Kasumi-1 (cell line): ENCODE measurements at regions not wholly inside any gene's neighbourhood (a gene's known extent, or its start where the extent isn't known, plus 50 kb on each side); places are given as distances from the start of the nearest gene placed in this dataset.
A peak's percentile ranks its signal among the peaks of the same experiment; 100 is the strongest.

Experiments used
- DNase-seq, 2 experiments: peaks; one replicate each; lab custom pipeline; 2025; lab: John Stamatoyannopoulos, UW

DNA sequence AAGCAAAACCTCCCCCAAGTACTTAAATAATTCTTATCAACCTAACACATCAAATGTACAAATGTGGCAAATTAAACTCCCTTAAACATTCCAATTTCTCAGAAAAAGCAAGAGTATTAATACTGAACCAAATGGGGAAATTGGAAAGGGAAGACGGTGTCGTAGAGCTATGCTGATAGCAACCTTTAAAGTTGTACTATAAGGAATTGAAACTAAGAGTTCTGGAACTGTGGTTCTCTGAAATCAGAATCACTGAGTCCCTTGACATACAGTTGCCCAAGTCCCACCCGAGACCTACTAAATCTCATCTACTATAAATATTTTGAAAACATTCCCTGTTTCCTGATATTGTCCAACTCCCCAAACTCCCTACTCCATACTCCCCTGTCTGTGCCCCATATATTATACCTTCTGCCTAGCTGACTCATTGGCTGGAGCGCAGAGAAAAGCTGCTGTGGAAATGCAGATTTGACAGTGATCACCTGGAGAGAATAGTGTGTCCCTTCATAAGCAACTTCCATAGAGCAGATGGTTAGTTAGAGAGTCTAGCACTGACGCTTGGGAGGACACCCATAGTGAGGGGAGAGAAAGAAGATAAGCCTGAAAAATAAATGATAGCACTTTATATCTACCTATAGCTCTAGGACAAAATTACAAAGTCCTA lies 51.4 kb upstream of the ITM2B start:
- DNase-seq, result no peak

GRCh38 chr13:48178126-48178525 lies 54.9 kb upstream of the ITM2B start:
- no peak for DNase-seq

DNA sequence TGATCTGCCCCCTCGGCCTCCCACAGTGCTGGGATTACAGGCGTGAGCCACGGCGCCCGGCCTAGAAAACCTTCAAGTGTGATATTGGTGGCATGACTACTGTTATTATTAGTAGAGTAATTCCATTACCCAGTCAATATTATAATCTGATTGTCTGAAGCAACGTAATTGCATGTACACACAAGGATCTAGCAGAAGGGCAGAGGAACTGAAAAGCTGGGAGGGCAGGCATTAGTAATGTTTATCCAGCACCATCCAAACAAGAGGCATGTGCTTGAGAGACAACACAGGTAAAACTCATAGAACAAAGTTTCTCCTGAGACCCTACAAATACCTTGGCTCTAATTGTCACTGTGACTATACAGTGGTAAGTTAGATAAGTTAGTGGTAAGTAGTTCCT lies 56.2 kb upstream of the ITM2B start:
- no peak for DNase-seq

GRCh38 chr13:48175185-48175584 lies 57.8 kb upstream of the ITM2B start:
- DNase-seq, result no peak

- DNase-seq, result no peak
Observed at GRCh38 chr13:48167866-48168265, 65.1 kb upstream of the ITM2B start.

GRCh38 chr13:48165727-48166126 lies 67.3 kb upstream of the ITM2B start:
- no peak for DNase-seq

- DNase-seq, result no peak
Observed at GRCh38 chr13:48165063-48165462, 67.9 kb upstream of the ITM2B start.

DNA sequence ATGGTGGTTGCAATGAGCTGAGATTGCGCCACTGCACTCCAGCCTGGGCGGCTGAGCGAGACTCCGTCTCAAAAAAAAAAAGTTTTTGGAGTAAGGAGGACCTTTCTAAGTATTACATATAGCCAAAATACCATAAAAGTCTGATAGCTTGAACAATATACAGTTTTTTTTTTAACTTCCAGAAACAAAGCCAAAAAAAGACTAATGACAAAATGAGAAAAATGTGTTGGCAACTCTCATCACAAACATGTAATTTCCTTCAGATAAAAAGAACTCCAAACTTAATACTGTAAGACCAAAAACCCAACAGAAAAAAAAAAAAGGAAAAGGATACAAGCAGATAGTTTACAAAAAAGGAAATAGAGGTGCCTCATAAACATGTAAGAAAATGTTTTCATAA lies 68.2 kb upstream of the MED4 start:
- DNase-seq, result no peak

DNA sequence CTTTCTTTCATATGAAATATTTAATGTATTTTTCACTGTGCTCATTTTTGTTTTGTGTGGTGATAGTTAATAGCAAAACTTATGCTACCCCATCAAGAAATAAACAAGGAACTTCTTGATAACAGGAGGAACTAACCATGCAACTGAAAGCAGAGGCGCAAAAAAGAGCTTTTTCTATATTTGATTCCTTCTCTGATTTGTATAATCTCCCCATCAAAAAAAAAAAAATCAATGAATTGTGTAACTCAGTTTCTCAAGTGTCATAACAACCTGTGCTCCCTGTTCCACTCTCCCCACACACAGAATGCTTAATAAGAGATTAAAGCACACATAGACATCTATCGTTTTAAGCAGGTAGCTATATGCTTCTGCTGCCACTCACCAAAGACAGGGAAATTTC lies 67.3 kb upstream of the MED4 start:
- no peak for DNase-seq

DNA sequence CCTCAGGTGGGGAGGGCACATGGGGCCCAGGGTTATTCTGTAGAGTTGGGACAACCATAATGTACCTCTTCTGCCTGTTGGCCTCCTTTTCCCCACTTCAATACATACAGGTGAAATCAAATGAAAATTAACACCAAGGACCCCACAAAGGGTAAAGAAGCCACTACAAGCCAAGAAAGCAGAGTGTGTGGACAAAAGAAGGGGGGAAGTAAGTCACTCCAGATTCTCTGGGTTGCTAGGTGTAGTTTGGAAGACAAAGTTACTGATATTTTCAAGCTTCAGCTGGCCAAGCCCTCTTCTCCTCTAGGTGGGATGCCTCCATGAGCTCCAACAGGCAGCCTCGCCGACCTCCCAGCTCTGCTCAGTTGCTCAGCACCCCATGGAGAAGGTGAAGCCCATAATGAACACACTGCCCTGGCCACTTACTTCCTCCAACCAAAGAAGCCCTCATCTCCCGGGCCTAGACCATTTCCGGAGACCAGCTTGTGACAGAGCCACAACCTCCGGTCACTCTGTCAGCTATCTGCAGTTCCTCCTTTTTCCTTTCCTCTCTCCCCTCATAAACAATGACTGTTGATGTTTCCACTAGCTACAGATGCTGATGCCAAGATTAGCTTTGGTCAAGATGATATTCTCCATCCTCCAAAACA lies 66.8 kb upstream of the MED4 start:
- no peak for DNase-seq

- DNase-seq, result no peak
Observed at GRCh38 chr13:48160606-48161278, 65.8 kb upstream of the MED4 start.

GRCh38 chr13:48159826-48160225 lies 64.9 kb upstream of the MED4 start:
- no peak for DNase-seq

DNA sequence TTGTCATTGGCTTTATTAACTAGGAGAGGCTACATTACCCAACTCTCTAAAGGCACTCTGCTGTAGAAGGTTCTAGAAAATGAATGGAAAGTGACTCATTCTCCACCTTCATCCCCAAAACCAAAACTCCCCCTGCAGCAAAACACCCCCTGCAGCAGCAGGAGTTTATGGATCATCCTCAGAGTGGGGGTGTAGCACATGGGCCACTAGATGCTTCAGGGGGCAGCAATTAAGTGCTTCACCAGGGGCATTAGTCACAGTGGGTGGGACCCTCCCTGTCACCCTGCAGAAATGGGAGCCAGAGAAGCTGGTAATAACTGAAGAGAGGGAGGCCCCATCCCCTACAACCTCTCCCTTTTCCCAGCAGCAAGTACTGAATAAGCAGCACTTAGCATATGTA lies 64.5 kb upstream of the MED4 start:
- DNase-seq, result no peak

- no peak for DNase-seq
Observed at GRCh38 chr13:48158915-48159314, 64.0 kb upstream of the MED4 start.

- no peak for DNase-seq
Observed at GRCh38 chr13:48158290-48158689, 63.4 kb upstream of the MED4 start.

DNA sequence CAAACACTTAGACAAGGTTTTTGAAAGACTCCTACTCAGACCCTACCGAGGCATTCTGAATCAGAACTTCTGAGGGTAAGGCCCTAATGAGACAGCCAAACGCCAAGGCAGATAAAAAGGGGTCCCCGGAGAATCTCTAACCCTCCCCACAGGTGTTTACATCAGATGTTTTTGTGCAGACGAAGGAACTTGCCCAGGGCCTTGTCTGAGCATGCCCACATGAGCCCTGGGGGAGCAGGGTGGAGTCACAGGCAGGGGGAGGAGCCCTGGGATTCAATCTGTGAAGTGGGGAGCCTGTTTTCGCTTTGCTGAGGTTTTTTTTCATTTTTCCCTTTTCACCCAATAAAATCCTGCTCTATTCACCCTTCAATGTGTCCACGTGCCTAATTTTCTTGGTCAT lies 61.6 kb upstream of the MED4 start:
- no peak for DNase-seq

DNA sequence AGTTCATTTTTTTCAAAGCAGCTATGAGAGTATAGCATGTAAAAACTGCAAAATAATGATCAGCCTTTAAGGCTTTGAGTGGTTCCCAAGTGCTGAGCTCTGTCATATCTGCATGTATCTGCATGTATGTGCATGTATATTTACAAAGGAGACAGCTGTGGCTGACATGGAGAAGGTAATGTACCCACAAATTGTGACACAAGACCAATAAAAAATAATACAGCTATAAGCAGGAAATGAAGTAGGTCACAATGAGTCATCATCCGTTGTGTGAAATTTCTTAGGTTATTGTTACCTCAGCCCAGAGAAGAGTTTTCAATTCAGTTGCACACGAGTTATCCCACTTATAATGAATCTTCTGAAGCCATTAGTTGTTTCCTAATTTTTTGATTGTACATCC lies 60.9 kb upstream of the MED4 start:
- peak; percentile 56 to 71 for DNase-seq

DNA sequence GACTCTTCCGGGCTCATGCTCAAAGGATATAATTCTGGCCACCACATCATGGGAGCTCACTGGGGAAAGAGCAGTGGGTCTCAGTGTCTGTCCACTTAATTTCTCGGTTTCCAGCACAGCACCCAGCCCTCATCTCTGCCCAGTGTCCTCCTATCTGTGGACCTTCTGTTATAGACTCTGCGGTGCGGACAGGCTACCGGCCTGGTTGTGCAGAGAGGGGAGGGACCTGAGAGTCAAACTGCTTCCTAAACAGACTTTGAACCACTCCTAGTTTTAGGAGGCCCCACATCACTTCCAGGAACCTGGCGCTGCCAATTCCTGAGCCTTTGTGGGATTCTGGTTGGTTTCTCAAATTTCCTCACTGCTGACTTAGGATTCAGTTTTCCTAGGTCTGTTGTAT lies 59.8 kb upstream of the MED4 start:
- DNase-seq, result no peak

DNA sequence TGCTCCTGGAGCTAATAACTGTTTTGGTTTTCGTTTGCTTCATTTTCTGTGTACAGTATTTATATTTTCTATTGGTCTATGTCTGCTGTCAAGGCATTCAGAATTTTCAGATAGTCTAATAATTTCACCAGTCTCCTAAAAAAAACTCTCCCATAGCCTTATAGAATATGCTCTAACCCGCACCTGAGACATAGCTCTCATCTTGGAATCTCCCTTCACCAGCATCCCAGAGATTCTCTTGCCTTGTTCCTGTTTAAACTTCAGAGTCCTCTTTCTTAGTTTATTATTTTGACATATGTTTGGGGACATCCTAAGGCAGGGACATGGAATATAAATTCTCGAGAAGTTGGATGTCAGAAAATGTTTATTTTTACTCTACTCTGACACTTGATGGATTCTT lies 58.3 kb upstream of the MED4 start:
- no peak for DNase-seq

DNA sequence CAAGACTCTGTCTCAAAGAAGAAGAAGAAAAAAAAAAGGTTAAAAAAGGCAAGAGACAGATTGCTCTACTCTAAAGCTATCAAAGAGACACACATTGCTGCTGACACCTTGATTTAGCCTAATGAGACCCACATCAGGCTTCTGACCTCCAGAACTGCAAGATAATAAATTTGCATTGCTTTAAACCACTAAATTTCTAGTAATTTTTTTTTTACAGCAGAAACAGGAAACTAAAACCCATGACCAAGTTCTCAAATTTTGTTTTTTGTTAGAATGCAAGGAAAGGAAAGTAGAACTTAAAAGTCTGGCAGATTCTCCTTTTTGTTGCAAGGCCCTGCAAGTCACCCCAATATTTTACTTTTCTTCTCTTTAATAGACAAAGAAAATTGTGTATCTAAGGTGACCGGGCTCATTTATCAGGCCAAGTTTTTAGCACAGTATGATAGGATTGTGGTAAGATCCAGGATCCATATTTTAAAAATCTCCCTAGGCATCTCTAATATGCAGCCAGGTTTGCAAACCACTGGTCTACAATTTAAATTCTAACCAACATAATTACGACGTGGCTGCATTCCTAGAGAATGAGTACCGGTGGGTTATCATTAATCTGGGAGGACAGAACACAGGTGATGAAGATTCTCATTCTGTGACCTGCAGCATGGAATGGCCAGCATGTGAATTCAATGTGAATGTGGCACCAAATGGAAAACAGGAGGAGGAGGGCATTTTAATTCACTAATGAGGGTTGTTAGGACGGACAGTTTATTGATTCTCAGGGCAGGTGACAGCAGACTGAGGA lies 56.7 kb upstream of the MED4 start:
- DNase-seq, result no peak

DNA sequence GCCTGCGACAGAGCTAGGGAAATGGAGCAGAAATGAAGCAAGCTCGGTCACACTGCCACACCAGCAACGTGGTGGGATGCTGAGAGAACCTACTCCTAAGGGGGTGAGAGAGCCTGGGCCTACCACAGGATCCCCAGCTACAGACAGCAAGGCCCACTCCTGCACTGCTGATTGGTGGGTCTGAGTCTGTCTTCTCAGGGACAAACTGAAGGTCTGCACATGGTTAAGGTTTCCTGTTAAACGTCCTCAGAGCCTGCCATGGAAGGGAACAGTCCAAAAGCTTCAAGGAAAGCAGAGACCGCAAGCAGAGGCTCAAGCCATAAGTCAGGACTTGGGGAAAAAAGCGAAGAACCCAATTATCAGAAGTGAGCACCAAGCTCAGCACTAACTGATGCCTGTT lies 53.5 kb upstream of the MED4 start:
- DNase-seq, result peak; percentile 51 to 69

DNA sequence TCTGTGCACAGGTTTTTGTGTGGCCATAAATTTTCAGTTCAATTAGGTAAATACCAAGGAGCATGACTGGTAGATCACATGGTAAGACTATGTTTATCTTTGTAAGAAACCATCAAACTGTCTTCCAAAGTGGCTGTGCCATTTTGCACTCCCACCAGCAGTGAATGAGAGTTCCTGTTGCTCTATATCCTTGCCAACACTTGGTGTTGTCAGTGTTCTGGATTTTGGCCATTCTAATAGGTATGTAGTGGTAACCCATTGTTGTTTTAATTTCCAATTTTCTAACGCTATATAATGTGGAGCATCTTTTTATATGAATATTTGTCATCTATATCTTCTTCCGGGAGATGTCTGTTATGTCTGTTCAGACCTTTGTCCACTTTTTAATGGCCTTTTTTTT lies 51.7 kb upstream of the MED4 start:
- no peak for DNase-seq

DNA sequence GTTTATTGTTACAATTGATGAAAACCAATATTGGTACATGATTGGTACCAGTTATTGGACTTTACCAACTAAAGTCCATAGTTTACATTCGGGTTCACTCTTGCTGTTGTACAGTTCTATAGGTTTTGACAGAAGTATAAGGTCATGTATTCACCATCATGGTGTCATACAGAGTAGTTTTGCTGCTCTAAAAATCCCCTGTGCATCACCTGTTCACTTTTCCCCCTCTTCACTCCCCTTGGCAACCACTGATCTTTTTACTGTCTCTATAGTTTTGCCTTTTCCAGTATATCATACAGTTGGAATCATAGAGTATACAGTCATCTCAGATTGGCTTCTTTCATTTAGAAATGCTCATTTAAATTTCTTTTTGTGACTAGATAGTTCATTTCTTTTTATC lies 51.2 kb upstream of the MED4 start:
- no peak for DNase-seq
